Psoas muscle (tissue), 7 donors: ENCODE measurements at regions not wholly inside any gene's neighbourhood (a gene's known extent, or its start where the extent isn't known, plus 50 kb on each side); places are given as distances from the start of the nearest gene placed in this dataset.

ENCODE experiments used
- ATAC-seq, 4 donors: fragments of 200-7000 bp; cut with Tn5 transposase; one replicate each; pipeline ENCODE4 v1.9.1; 2020; ENCODE audit warnings: moderate library complexity in 3 of 4, mild to moderate bottlenecking in 2 of 4
- DNase-seq, 2 donors: peaks; one replicate each; pipeline ENCODE4 v3.0.0-alpha.2; 2020
- H3K27ac ChIP-seq: fragments of 200-600 bp; one replicate; pipeline ENCODE4 v1.8.0; 2022
- H3K27me3 ChIP-seq, 3 donors: fragments of 200-600 bp in 1 of 3; one replicate each; pipeline versions ENCODE4 v1.6.1 to v1.8.0; 2013 to 2022; ENCODE audit warnings: low read length in 2 of 3, mild to moderate bottlenecking in 2 of 3, moderate library complexity in 1 of 3; ENCODE audit not compliant: insufficient read depth in 3 of 3
- H3K36me3 ChIP-seq, 2 donors: fragments of 200-600 bp in 1 of 2; one replicate each; pipeline versions ENCODE4 v1.6.1 to v1.8.0; 2013 to 2022; ENCODE audit warnings: low read depth in 1 of 2, mild to moderate bottlenecking in 1 of 2, moderate library complexity in 1 of 2; ENCODE audit not compliant: insufficient read depth in 1 of 2
- H3K4me1 ChIP-seq: fragments of 200-600 bp; one replicate; pipeline ENCODE4 v1.8.0; 2022
- H3K4me3 ChIP-seq: fragments of 200-600 bp; one replicate; pipeline ENCODE4 v1.8.0; 2022; ENCODE audit warnings: mild to moderate bottlenecking
- H3K9me3 ChIP-seq: fragments of 200-600 bp; one replicate; pipeline ENCODE4 v1.8.0; 2022
- WGBS, 3 donors: extraction: QIAGEN DNeasy Blood & Tissue Kit; methylation state at CpG; one replicate each; pipeline versions ENCODE4 v1.1.6 to v1.1.7; 2013; 5-methylcytosine and 5-hydroxymethylcytosine counted together
- intact Hi-C, 2 donors: fragments of 100-400 bp; cut with DNase I; formaldehyde crosslinking; loops; one replicate each; pipeline versions ENCODE4 v1.11.0 to v1.14.2; 2022
- TF ChIP-seq, protein P1 (sequence below): fragments of 200-600 bp; IDR thresholded peaks from one replicate; pipeline ENCODE4 v1.8.0; 2022; ENCODE audit warnings: antibody characterized with exemption
- donor health status: healthy with polysubstance abuse.
- donor health status: DM: no; HTN: no; CAD: no; lungs with moderate emphysema.
- donor health status: Bipolar disorder and iron deficiency.
- donor health status: healthy.
- donor health status: DM: yes; HTN: yes; CAD: no.
- donor health status: DM: no; HTN: no; CAD: no.
- donor health status: DM: yes; HTN: yes; CAD: no.

DNA sequence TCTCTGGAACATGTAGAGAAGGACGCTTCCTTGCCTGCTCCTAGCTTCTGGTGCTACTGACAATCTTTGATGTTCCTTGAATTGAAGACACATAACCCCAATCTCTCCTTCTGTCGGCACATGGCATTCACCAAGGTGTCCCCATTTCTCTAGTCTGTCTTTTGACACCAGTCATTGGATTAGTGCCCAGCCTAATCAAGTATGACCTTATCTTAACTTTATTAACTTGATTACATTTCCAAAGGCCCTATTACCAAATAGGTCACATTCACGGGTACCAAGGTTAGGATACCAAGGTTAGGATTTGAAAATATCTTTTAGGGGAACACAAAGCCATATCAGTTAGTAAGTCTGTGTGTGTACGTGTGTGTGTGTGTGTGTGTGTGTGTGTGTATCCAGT, 377.9 kb downstream of the CMPK2 start:
- Histone ChIP-seq H3K9me3 (no peaks in the 10 kb centered on the region), H3K4me1 (no peaks in the 10 kb centered on the region), H3K27me3 (no peaks in the 10 kb centered on the region), H3K36me3 (no peaks in the 10 kb centered on the region), H3K4me3 (no peak overlapping the region), H3K27ac (no peak overlapping the region)
- intact Hi-C loops = no loop called here
- TF ChIP-seq, protein P1, sequence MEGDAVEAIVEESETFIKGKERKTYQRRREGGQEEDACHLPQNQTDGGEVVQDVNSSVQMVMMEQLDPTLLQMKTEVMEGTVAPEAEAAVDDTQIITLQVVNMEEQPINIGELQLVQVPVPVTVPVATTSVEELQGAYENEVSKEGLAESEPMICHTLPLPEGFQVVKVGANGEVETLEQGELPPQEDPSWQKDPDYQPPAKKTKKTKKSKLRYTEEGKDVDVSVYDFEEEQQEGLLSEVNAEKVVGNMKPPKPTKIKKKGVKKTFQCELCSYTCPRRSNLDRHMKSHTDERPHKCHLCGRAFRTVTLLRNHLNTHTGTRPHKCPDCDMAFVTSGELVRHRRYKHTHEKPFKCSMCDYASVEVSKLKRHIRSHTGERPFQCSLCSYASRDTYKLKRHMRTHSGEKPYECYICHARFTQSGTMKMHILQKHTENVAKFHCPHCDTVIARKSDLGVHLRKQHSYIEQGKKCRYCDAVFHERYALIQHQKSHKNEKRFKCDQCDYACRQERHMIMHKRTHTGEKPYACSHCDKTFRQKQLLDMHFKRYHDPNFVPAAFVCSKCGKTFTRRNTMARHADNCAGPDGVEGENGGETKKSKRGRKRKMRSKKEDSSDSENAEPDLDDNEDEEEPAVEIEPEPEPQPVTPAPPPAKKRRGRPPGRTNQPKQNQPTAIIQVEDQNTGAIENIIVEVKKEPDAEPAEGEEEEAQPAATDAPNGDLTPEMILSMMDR = no peak
- WGBS, 3 donors = 82 to 90% (median 85%) methylated on average over 4 of the region's 4 CpGs
- DNase-seq (no peak), ATAC-seq (no peak)

DNA sequence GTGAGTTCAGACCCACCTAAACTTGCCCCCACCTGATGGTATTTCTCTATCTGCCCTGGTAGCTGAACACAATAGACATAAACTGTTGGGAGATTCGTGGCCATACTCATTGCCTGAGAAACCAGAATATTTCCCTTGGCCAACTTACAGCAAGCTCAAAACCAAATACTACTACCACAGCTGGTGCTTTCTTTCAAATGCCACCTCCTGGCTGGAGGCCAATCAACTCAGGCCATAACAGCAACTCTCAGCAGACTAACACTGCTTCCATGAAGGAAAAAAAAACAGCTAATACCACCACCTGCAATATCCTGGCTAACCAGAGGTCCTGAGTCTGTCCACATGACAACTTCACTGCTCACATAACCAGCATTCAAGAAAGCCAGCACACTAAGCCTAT, 373.1 kb downstream of the CMPK2 start:
- Histone ChIP-seq H3K4me3 (no peak overlapping the region), H3K27me3 (no peaks in the 10 kb centered on the region), H3K9me3 (no peaks in the 10 kb centered on the region), H3K27ac (no peak overlapping the region), H3K4me1 (no peaks in the 10 kb centered on the region), H3K36me3 (no peaks in the 10 kb centered on the region)
- no peak for ATAC-seq
- TF ChIP-seq, protein P1 = no peak
- no peak for DNase-seq
- 24 to 37% (median 32%) methylated on average over 1 of the region's 1 CpG for WGBS, 3 donors
- intact Hi-C loops = no loop called here

DNA sequence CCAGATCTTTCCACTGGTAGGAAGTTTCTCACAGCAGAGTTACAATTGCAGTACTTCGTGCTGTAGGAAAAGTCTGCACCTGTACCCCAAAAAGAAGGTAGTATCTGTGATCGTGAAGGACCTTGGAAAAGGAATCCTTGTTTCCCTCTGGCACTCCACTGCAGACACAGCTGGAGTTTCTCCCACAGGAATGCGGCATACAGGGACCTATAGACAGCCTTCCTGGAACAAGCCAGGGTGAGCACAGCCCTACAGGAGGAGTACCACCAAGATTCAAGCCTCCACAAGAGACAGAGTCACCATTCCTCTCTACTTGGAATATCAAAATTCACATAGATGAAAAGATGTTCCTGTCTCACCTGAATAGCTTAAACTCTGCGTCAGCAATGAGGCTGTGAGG, 372.4 kb downstream of the CMPK2 start:
- H3K27me3 ChIP-seq = no peaks in the 10 kb centered on the region
- no peaks in the 10 kb centered on the region for H3K9me3 ChIP-seq
- H3K36me3 ChIP-seq = no peaks in the 10 kb centered on the region
- no peaks in the 10 kb centered on the region for H3K4me1 ChIP-seq
- H3K4me3 ChIP-seq = no peak overlapping the region
- DNase-seq (no peak), ATAC-seq (no peak)
- WGBS, 3 donors = 83 to 96% (median 95%) methylated on average over 4 of the region's 4 CpGs
- TF ChIP-seq, protein P1 = no peak
- intact Hi-C loops = no loop called here
- no peak overlapping the region for H3K27ac ChIP-seq

DNA sequence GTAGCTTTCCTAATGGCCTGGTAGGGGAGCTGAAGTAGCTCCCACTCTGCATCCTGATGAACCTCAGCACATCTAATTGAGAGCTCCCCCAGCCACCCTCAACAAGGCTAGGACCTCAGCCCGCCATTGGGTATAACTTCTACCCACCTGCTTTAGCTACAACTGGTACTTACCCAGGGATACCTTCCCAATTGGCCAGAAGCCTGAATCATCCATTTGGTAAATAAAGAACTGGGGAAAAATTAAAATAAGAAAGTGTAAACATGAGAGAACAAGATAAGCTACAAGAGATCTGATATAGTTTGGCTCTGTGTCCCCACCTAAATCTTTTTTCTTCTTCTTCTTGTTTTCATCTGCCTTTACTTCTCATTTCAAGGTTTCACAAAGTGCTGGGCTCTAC, 372.0 kb downstream of the CMPK2 start:
- Histone ChIP-seq H3K27me3 (no peaks in the 10 kb centered on the region), H3K36me3 (no peaks in the 10 kb centered on the region), H3K27ac (no peak overlapping the region), H3K4me1 (no peaks in the 10 kb centered on the region), H3K4me3 (no peak overlapping the region), H3K9me3 (no peaks in the 10 kb centered on the region)
- no peak for ATAC-seq
- intact Hi-C loops = no loop called here
- TF ChIP-seq, protein P1 = no peak
- WGBS, 3 donors = 82 to 95% (median 94%) methylated on average over 1 of the region's 1 CpG
- DNase-seq = no peak

DNA sequence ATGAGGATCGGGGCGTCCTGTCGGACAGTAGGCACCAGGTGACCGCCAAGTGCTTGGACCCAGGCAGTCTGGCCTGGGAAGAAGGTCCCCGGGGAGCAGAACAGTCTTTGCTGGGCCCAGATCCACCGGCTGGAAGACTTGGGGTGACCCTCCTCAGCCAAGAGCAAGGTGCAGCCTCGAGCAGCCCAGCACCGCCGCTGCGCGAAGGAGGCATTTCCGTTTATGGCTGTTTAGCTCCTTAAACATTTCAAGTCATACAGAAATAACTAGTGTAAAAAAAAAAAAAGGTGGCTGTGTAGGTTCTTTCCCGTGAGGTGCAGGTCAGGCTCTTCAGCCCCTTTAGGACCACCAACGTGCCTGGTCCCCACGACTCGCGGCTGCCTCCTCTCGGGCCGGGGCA, 370.2 kb downstream of the CMPK2 start:
- Histone ChIP-seq H3K27me3 (no peaks in the 10 kb centered on the region), H3K36me3 (no peaks in the 10 kb centered on the region), H3K9me3 (no peaks in the 10 kb centered on the region), H3K4me3 (no peak overlapping the region), H3K27ac (no peak overlapping the region), H3K4me1 (no peaks in the 10 kb centered on the region)
- no peak for DNase-seq
- intact Hi-C loops = no loop called here
- TF ChIP-seq, protein P1 = no peak
- whole genome bisulfite sequencing, 3 donors = 95 to 99% (median 96%) methylated on average over 19 of the region's 19 CpGs
- ATAC-seq = no peak
